ENCODE measurements at regions not wholly inside any gene's neighbourhood (a gene's known extent, or its start where the extent isn't known, plus 50 kb on each side); places are given as distances from the start of the nearest gene placed in this dataset.
A peak's percentile ranks its signal among the peaks of the same experiment; 100 is the strongest.

- TF ChIP-seq CTCF (IDR thresholded peaks at IDR 0.05; ENCODE audit: low read depth, low read length): no peak
- H3K4me3 ChIP-seq (ENCODE audit: low read depth, low read length): peak overlapping the region; percentile 23
Observed at GRCh38 chr15:36469311-36469966, 110.0 kb upstream of the CDIN1 start.

GRCh38 chr15:36472672-36473071 is 106.8 kb upstream of the CDIN1 start:
- no peak for TF ChIP-seq CTCF (IDR thresholded peaks at IDR 0.05; ENCODE audit: low read depth, low read length)
- no peak overlapping the region for H3K4me3 ChIP-seq (ENCODE audit: low read depth, low read length)

- no peak for TF ChIP-seq CTCF (IDR thresholded peaks at IDR 0.05; ENCODE audit: low read depth, low read length)
- no peak overlapping the region for H3K4me3 ChIP-seq (ENCODE audit: low read depth, low read length)
Observed at GRCh38 chr15:36478561-36478960, 100.9 kb upstream of the CDIN1 start.

GRCh38 chr15:36479200-36479896 is 100.1 kb upstream of the CDIN1 start:
- no peak for TF ChIP-seq CTCF (IDR thresholded peaks at IDR 0.05; ENCODE audit: low read depth, low read length)
- no peak overlapping the region for H3K4me3 ChIP-seq (ENCODE audit: low read depth, low read length)

- no peak for TF ChIP-seq CTCF (IDR thresholded peaks at IDR 0.05; ENCODE audit: low read depth, low read length)
- no peak overlapping the region for H3K4me3 ChIP-seq (ENCODE audit: low read depth, low read length)
Observed at GRCh38 chr15:36481156-36481555, 98.3 kb upstream of the CDIN1 start.

GRCh38 chr15:36483409-36483808 is 96.0 kb upstream of the CDIN1 start:
- TF ChIP-seq CTCF (IDR thresholded peaks at IDR 0.05; ENCODE audit: low read depth, low read length): no peak

GRCh38 chr15:36484038-36484778 is 95.2 kb upstream of the CDIN1 start:
- no peak overlapping the region for H3K4me3 ChIP-seq (ENCODE audit: low read depth, low read length)
- TF ChIP-seq CTCF (IDR thresholded peaks at IDR 0.05; ENCODE audit: low read depth, low read length): no peak

More at GRCh38 chr15:36483409-36483808, 96.0 kb upstream of the CDIN1 start:
- no peak overlapping the region for H3K4me3 ChIP-seq (ENCODE audit: low read depth, low read length)

Measured in WI38 (cell line).